Glutamatergic neuron (in vitro differentiated cells): ENCODE measurements at regions not wholly inside any gene's neighbourhood (a gene's known extent, or its start where the extent isn't known, plus 50 kb on each side); places are given as distances from the start of the nearest gene placed in this dataset.
A peak's percentile ranks its signal among the peaks of the same experiment; 100 is the strongest.

ENCODE experiments used
- DNase-seq: peaks from one replicate; pipeline ENCODE4 v3.0.0; 2022
- H3K27ac Mint-ChIP-seq: one replicate; pipeline ENCODE4 v1.8.0; 2020; ENCODE audit warnings: mild to moderate bottlenecking, mixed read lengths, inconsistent platforms; ENCODE audit not compliant: unreplicated experiment
- H3K27me3 Mint-ChIP-seq: one replicate; pipeline ENCODE4 v1.8.0; 2020; ENCODE audit warnings: mild to moderate bottlenecking, moderate library complexity, mixed read lengths, inconsistent platforms; ENCODE audit not compliant: unreplicated experiment
- H3K36me3 Mint-ChIP-seq: one replicate; pipeline ENCODE4 v1.8.0; 2020; ENCODE audit warnings: mild to moderate bottlenecking, mixed read lengths, inconsistent platforms; ENCODE audit not compliant: unreplicated experiment
- H3K4me1 Mint-ChIP-seq: one replicate; pipeline ENCODE4 v1.8.0; 2020; ENCODE audit warnings: mild to moderate bottlenecking, low read depth, mixed read lengths, inconsistent platforms; ENCODE audit not compliant: unreplicated experiment
- H3K4me3 Mint-ChIP-seq: one replicate; pipeline ENCODE4 v1.8.0; 2020; ENCODE audit warnings: mild to moderate bottlenecking, mixed read lengths, inconsistent platforms; ENCODE audit not compliant: unreplicated experiment
- H3K9me3 Mint-ChIP-seq: one replicate; pipeline ENCODE4 v1.8.0; 2020; ENCODE audit warnings: mild to moderate bottlenecking, moderate library complexity, mixed read lengths, inconsistent platforms; ENCODE audit not compliant: unreplicated experiment
- TF ChIP-seq, protein P1 (sequence below): fragments of 200-600 bp; sonication (generic); IDR thresholded peaks from one replicate; pipeline ENCODE4 v1.5.0; 2021; ENCODE audit not compliant: partially characterized antibody, unreplicated experiment

- Mint-ChIP-seq H3K27ac (no peak overlapping the region), H3K27me3 (peaks cover 3% of the 10 kb centered on the region), H3K9me3 (peaks cover 3% of the 10 kb centered on the region), H3K36me3 (no peaks in the 10 kb centered on the region), H3K4me3 (no peak overlapping the region), H3K4me1 (peaks cover 12% of the 10 kb centered on the region)
- TF ChIP-seq, protein P1, sequence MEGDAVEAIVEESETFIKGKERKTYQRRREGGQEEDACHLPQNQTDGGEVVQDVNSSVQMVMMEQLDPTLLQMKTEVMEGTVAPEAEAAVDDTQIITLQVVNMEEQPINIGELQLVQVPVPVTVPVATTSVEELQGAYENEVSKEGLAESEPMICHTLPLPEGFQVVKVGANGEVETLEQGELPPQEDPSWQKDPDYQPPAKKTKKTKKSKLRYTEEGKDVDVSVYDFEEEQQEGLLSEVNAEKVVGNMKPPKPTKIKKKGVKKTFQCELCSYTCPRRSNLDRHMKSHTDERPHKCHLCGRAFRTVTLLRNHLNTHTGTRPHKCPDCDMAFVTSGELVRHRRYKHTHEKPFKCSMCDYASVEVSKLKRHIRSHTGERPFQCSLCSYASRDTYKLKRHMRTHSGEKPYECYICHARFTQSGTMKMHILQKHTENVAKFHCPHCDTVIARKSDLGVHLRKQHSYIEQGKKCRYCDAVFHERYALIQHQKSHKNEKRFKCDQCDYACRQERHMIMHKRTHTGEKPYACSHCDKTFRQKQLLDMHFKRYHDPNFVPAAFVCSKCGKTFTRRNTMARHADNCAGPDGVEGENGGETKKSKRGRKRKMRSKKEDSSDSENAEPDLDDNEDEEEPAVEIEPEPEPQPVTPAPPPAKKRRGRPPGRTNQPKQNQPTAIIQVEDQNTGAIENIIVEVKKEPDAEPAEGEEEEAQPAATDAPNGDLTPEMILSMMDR, result no peak
- no peak for DNase-seq
These were observed 75.9 kb upstream of the NRXN1 start for GRCh38 chr2:51107841-51108240.

- no peaks in the 10 kb centered on the region for H3K36me3 Mint-ChIP-seq
- H3K9me3 Mint-ChIP-seq, result peaks cover 3% of the 10 kb centered on the region
- H3K27me3 Mint-ChIP-seq, result peaks cover 4% of the 10 kb centered on the region
- TF ChIP-seq, protein P1, result no peak
- DNase-seq, result no peak
- H3K4me3 Mint-ChIP-seq, result no peak overlapping the region
- H3K4me1 Mint-ChIP-seq, result peaks cover 12% of the 10 kb centered on the region
- no peak overlapping the region for H3K27ac Mint-ChIP-seq
These were observed 73.9 kb upstream of the NRXN1 start for GRCh38 chr2:51105811-51106210.

DNA sequence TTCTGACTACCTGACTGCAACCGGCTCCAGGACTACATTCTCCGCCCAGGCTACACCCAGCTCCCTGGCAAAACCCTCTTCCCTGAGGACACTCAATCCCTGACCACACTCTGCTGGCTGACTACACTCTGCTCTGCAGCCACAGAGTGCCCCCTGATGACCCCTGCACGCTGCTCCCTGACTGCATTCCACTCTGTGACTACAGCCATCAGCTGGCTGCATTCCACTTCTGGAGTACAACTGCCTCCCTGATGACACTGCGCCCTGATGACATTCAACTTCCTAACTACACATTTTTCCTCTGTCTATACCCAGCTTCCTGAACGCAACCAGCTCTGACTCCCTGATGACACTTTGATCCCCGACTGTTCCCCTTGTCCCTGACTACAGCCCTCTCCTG is 71.3 kb upstream of the NRXN1 start:
- no peak overlapping the region for H3K27ac Mint-ChIP-seq

DNA sequence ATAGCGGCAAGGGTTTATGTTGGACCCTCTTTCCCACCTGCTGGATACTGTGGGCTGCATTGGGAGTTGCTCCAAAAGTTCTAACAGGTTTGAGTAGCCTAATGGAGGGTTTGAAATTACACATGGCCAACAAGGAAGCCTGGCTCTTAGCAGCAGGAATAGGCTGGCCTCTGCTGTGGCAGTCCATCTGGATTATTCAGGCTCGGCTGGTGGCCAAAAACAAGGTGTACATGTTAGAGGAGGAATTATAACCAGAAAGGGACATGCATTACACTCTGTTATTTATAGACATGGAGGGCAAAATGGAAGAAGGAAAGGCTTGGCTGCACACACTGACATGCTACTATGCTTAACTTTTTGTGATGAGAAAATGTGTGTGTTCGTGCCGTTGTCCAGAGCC is 61.1 kb upstream of the NRXN1 start:
- DNase-seq, result no peak
- peaks cover 1% of the 10 kb centered on the region for H3K9me3 Mint-ChIP-seq
- no peak overlapping the region for H3K27ac Mint-ChIP-seq
- no peak overlapping the region for H3K4me3 Mint-ChIP-seq
- TF ChIP-seq, protein P1, result no peak
- no peaks in the 10 kb centered on the region for H3K27me3 Mint-ChIP-seq
- H3K4me1 Mint-ChIP-seq, result peaks cover 2% of the 10 kb centered on the region
- H3K36me3 Mint-ChIP-seq, result no peaks in the 10 kb centered on the region

More for the DNA sequence above, 71.3 kb upstream of the NRXN1 start:
- H3K9me3 Mint-ChIP-seq, result peaks cover 3% of the 10 kb centered on the region
- H3K4me1 Mint-ChIP-seq, result peaks cover 10% of the 10 kb centered on the region
- TF ChIP-seq, protein P1, result no peak
- peaks cover 4% of the 10 kb centered on the region for H3K27me3 Mint-ChIP-seq
- peak; percentile 41 for DNase-seq
- H3K36me3 Mint-ChIP-seq, result no peaks in the 10 kb centered on the region
- peak overlapping the region; percentile 13 for H3K4me3 Mint-ChIP-seq

DNA sequence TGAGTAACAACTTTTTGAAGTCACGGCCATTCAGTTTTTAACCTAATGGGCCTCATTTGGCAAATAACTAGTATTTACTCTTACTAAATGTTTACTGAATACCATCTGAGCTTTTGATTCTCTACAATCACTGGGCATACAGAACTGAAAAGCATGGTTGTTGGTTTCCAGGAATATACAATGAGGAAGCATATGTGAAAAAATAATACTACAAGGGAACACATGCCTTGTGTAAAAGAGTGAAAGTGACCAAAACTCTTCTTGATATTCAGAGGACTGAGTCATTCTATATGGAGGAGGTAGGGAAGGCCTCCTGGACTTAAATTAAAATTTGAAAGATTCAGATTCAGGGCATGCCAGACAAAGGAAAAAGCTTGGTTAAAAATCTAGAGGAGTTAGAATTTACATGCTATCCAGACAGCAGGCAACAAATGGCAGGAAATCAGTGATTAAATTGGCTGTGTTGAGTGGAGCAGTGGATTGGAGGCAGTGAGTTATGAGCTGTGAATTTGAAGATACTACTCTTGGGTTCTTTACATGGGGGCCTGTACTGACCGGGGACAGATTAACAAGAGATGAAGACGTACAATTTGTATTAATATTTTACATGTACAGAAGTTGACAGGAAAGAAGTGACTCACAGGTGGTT is 53.6 kb upstream of the NRXN1 start:
- Mint-ChIP-seq H3K36me3 (no peaks in the 10 kb centered on the region), H3K27ac (no peak overlapping the region)
- TF ChIP-seq, protein P1, result no peak

More for the DNA sequence above, 53.6 kb upstream of the NRXN1 start:
- Mint-ChIP-seq H3K27me3 (no peaks in the 10 kb centered on the region), H3K4me3 (no peak overlapping the region), H3K9me3 (no peaks in the 10 kb centered on the region), H3K4me1 (peaks cover 2% of the 10 kb centered on the region)
- DNase-seq, result no peak
